Breast epithelium (tissue), 3 donors: ENCODE measurements at regions not wholly inside any gene's neighbourhood (a gene's known extent, or its start where the extent isn't known, plus 50 kb on each side); places are given as distances from the start of the nearest gene placed in this dataset.

Experiments
- POLR2A ChIP-seq: fragments of 450-650 bp; IDR thresholded peaks from one replicate; pipeline ENCODE4 v1.6.1; 2016; ENCODE audit warnings: antibody characterized with exemption, mild to moderate bottlenecking, moderate library complexity
- POLR2AphosphoS5 ChIP-seq, 3 donors: sonication (generic); formaldehyde crosslinking; IDR thresholded peaks; one replicate each; pipeline ENCODE4 v1.6.1; 2017; ENCODE audit warnings: antibody characterized with exemption in 3 of 3
- TF ChIP-seq, protein P1 (sequence below), 3 donors: fragments of 450-650 bp; IDR thresholded peaks; one replicate each; pipeline ENCODE4 v1.5.1; 2016 to 2017; ENCODE audit warnings: antibody characterized with exemption in 3 of 3, mild to moderate bottlenecking in 3 of 3, moderate library complexity in 3 of 3

DNA sequence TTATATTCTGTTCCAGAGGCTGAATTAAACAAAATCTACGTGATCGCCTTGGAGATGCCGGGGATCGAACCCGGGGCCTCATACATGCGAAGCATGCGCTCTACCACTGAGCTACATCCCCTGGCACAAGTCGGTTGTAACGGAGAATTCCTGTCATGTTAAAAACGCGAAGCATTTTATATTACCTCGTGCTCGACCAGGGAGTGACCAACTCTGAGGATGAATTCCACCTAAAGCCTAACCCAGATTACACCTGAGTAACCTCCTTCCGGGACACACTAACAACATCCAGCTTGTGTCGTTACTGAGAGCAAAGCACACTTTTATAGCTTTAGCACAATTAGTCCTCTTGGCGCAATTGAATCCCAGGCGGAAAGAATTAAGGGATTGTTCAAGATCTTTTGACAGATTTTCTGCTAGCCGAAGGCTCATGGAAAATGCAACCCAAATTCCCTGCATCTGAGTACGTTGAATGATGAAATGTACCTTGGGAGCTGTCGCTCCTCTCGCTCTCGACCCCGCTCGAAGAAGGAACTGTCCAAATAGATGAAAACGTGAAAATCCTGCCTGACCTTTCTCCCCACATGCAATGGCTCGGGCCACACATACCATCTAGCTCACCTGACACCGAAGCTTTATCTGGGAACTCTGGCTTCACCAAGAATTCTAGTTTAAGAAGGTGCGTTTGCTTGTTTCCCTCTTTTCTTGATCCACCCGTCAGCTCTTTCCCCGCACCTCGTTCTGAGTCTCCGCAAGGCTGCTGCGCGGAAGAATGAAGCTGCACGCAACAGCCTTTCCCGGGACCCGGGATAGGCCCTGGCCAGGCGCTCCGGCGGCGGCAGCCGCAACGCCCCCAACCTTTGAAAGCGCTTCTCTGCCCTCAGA is 148.3 kb downstream of the GPX5 start:
- TF ChIP-seq, protein P1, sequence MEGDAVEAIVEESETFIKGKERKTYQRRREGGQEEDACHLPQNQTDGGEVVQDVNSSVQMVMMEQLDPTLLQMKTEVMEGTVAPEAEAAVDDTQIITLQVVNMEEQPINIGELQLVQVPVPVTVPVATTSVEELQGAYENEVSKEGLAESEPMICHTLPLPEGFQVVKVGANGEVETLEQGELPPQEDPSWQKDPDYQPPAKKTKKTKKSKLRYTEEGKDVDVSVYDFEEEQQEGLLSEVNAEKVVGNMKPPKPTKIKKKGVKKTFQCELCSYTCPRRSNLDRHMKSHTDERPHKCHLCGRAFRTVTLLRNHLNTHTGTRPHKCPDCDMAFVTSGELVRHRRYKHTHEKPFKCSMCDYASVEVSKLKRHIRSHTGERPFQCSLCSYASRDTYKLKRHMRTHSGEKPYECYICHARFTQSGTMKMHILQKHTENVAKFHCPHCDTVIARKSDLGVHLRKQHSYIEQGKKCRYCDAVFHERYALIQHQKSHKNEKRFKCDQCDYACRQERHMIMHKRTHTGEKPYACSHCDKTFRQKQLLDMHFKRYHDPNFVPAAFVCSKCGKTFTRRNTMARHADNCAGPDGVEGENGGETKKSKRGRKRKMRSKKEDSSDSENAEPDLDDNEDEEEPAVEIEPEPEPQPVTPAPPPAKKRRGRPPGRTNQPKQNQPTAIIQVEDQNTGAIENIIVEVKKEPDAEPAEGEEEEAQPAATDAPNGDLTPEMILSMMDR (IDR thresholded peaks at IDR 0.05) = no peak
- no peak for TF ChIP-seq POLR2AphosphoS5 (IDR thresholded peaks at IDR 0.05)
- TF ChIP-seq POLR2A = no peak
